Vagina (tissue), 2 donors: ENCODE measurements at regions not wholly inside any gene's neighbourhood (a gene's known extent, or its start where the extent isn't known, plus 50 kb on each side); places are given as distances from the start of the nearest gene placed in this dataset.

Source experiments
- DNase-seq, 2 donors: peaks; one replicate each; pipeline ENCODE4 v3.0.0-alpha.2; 2017; ENCODE audit errors: extremely low spot score in 2 of 2
- H3K27ac ChIP-seq: fragments of 200-600 bp; sonication (generic); one replicate; pipeline ENCODE4 v1.5.1; 2019
- H3K27me3 ChIP-seq: fragments of 200-600 bp; sonication (generic); one replicate; pipeline ENCODE4 v1.5.1; 2019
- H3K36me3 ChIP-seq, 2 donors: fragments of 200-600 bp; sonication (generic); one replicate each; pipeline ENCODE4 v1.5.1; 2017 to 2019
- H3K4me1 ChIP-seq: fragments of 200-600 bp; sonication (generic); one replicate; pipeline ENCODE4 v1.5.1; 2019
- H3K4me3 ChIP-seq, 2 donors: fragments of 200-600 bp; sonication (generic); 1 replicate in 1 of 2; 2 replicates in 1 of 2; pipeline ENCODE4 v1.5.1; 2016 to 2019
- H3K9me3 ChIP-seq: fragments of 200-600 bp; sonication (generic); one replicate; pipeline ENCODE4 v1.5.1; 2019
- CTCF ChIP-seq, 3 experiments: fragments of 450-650 bp in 2 of 3; fragments of 200-600 bp in 1 of 3; sonication (generic) in 1 of 3; IDR thresholded peaks; one replicate each; pipeline ENCODE4 v1.5.1; 2017 to 2019; ENCODE audit warnings: antibody characterized with exemption in 3 of 3, mild to moderate bottlenecking in 2 of 3, moderate library complexity in 2 of 3
- POLR2A ChIP-seq, 2 donors: fragments of 450-650 bp; IDR thresholded peaks; one replicate each; pipeline ENCODE4 v1.6.1; 2017; ENCODE audit warnings: antibody characterized with exemption in 2 of 2, mild to moderate bottlenecking in 2 of 2, moderate library complexity in 2 of 2
- POLR2AphosphoS5 ChIP-seq, 2 donors: sonication (generic); formaldehyde crosslinking; IDR thresholded peaks; one replicate each; pipeline ENCODE4 v1.9.0; 2017; ENCODE audit warnings: antibody characterized with exemption in 2 of 2, mild to moderate bottlenecking in 2 of 2, low read depth in 1 of 2; ENCODE audit not compliant: insufficient read depth in 1 of 2
- intact Hi-C: fragments of 100-400 bp; cut with DNase I; formaldehyde crosslinking; loops from one replicate; pipeline ENCODE4 v1.15.1; 2023

GRCh38 chr1:22236166-22236565 is 93.3 kb upstream of the WNT4 start:
- no peaks in the 10 kb centered on the region for H3K27me3 ChIP-seq
- H3K4me1 ChIP-seq: peaks cover 40% of the 10 kb centered on the region
- DNase-seq: no peak
- no peak overlapping the region for H3K4me3 ChIP-seq
- TF ChIP-seq POLR2A (IDR thresholded peaks at IDR 0.05): no peak
- no peak for TF ChIP-seq CTCF (IDR thresholded peaks at IDR 0.05)
- no peak for TF ChIP-seq POLR2AphosphoS5 (IDR thresholded peaks at IDR 0.05; ENCODE audit: insufficient read depth in 1 of 2, low read depth in 1 of 2)
- H3K36me3 ChIP-seq: no peaks in the 10 kb centered on the region
- H3K27ac ChIP-seq: no peak overlapping the region
- no peaks in the 10 kb centered on the region for H3K9me3 ChIP-seq
- intact Hi-C loops: no loop called here

- Histone ChIP-seq H3K27ac (no peak overlapping the region), H3K27me3 (no peaks in the 10 kb centered on the region), H3K4me1 (peaks cover 40% of the 10 kb centered on the region), H3K4me3 (no peak overlapping the region), H3K36me3 (no peaks in the 10 kb centered on the region), H3K9me3 (no peaks in the 10 kb centered on the region)
- DNase-seq: no peak
- no peak for TF ChIP-seq POLR2AphosphoS5 (IDR thresholded peaks at IDR 0.05; ENCODE audit: insufficient read depth in 1 of 2, low read depth in 1 of 2)
- TF ChIP-seq CTCF (IDR thresholded peaks at IDR 0.05): no peak
- TF ChIP-seq POLR2A (IDR thresholded peaks at IDR 0.05): no peak
- intact Hi-C loops: no loop called here
Observed at GRCh38 chr1:22236900-22237299, 94.0 kb upstream of the WNT4 start.

- H3K36me3 ChIP-seq: no peaks in the 10 kb centered on the region
- H3K27me3 ChIP-seq: no peaks in the 10 kb centered on the region
- no peak overlapping the region for H3K4me3 ChIP-seq
- intact Hi-C loops: no loop called here
- H3K27ac ChIP-seq: no peak overlapping the region
- peaks cover 37% of the 10 kb centered on the region for H3K4me1 ChIP-seq
- H3K9me3 ChIP-seq: no peaks in the 10 kb centered on the region
- TF ChIP-seq POLR2AphosphoS5 (IDR thresholded peaks at IDR 0.05; ENCODE audit: insufficient read depth in 1 of 2, low read depth in 1 of 2) (no peak), POLR2A (IDR thresholded peaks at IDR 0.05) (no peak), CTCF (IDR thresholded peaks at IDR 0.05) (no peak)
- DNase-seq: no peak
Observed at GRCh38 chr1:22237433-22238093, 94.7 kb upstream of the WNT4 start.

GRCh38 chr1:22238356-22239224 is 95.7 kb upstream of the WNT4 start:
- H3K4me3 ChIP-seq: no peak overlapping the region
- TF ChIP-seq POLR2AphosphoS5 (IDR thresholded peaks at IDR 0.05; ENCODE audit: insufficient read depth in 1 of 2, low read depth in 1 of 2) (no peak), CTCF (IDR thresholded peaks at IDR 0.05) (no peak), POLR2A (IDR thresholded peaks at IDR 0.05) (no peak)
- H3K4me1 ChIP-seq: peaks cover 28% of the 10 kb centered on the region
- DNase-seq: no peak
- H3K9me3 ChIP-seq: no peaks in the 10 kb centered on the region
- intact Hi-C loops: no loop called here
- H3K27ac ChIP-seq: no peak overlapping the region
- H3K27me3 ChIP-seq: no peaks in the 10 kb centered on the region
- H3K36me3 ChIP-seq: no peaks in the 10 kb centered on the region

GRCh38 chr1:22239378-22239777 is 96.5 kb upstream of the WNT4 start:
- no peaks in the 10 kb centered on the region for H3K9me3 ChIP-seq
- peaks cover 20% of the 10 kb centered on the region for H3K4me1 ChIP-seq
- H3K36me3 ChIP-seq: no peaks in the 10 kb centered on the region
- TF ChIP-seq POLR2AphosphoS5 (IDR thresholded peaks at IDR 0.05; ENCODE audit: insufficient read depth in 1 of 2, low read depth in 1 of 2): no peak
- TF ChIP-seq CTCF (IDR thresholded peaks at IDR 0.05): no peak
- TF ChIP-seq POLR2A (IDR thresholded peaks at IDR 0.05): no peak
- intact Hi-C loops: no loop called here
- no peaks in the 10 kb centered on the region for H3K27me3 ChIP-seq
- DNase-seq: no peak
- H3K4me3 ChIP-seq: no peak overlapping the region
- H3K27ac ChIP-seq: no peak overlapping the region
